CD4-positive, alpha-beta T cell (primary cell): ENCODE measurements at regions not wholly inside any gene's neighbourhood (a gene's known extent, or its start where the extent isn't known, plus 50 kb on each side); places are given as distances from the start of the nearest gene placed in this dataset.

Experiments
- ATAC-seq: fragments of 200-7000 bp; cut with Tn5 transposase; one replicate; pipeline ENCODE4 v1.10.0; 2022; ENCODE audit warnings: mild to moderate bottlenecking; ENCODE audit not compliant: poor library complexity
- CTCF ChIA-PET: fragments of 350-600 bp; sonication (Branson Sonifier 250); formaldehyde crosslinking; loops from one replicate; lab custom pipeline; 2021; ENCODE audit warnings: antibody characterized with exemption, inconsistent platforms; lab: Charles Lee
- POLR2A ChIA-PET: fragments of 350-600 bp; sonication (Branson Sonifier 250); formaldehyde crosslinking; loops from one replicate; lab custom pipeline; 2021; ENCODE audit warnings: antibody characterized with exemption, inconsistent platforms; lab: Charles Lee
- DNase-seq, 14 experiments: peaks; one replicate each; pipeline ENCODE4 v3.0.0-alpha.2; 2013 to 2020; ENCODE audit warnings: mixed read lengths in 2 of 14
- H3K27ac ChIP-seq, 2 donors: one replicate each; pipeline versions ENCODE4 v1.5.1 to v1.7.0; 2013; ENCODE audit warnings: low read length in 2 of 2, low read depth in 1 of 2, mild to moderate bottlenecking in 1 of 2
- H3K27me3 ChIP-seq, 2 experiments: 1 replicate in 1 of 2; 2 replicates in 1 of 2; pipeline versions ENCODE4 v1.6.1 to v1.7.0; 2013; ENCODE audit warnings: low read length in 2 of 2, control low read depth in 1 of 2, mild to moderate bottlenecking in 1 of 2, moderate library complexity in 1 of 2; ENCODE audit not compliant: insufficient read depth in 2 of 2, control insufficient read depth in 1 of 2
- H3K36me3 ChIP-seq: one replicate; pipeline ENCODE4 v1.6.1; 2013; ENCODE audit warnings: low read length, control low read depth; ENCODE audit not compliant: insufficient read depth
- H3K4me1 ChIP-seq: one replicate; pipeline ENCODE4 v1.6.1; 2013; ENCODE audit warnings: low read length, control low read depth; ENCODE audit not compliant: insufficient read depth
- H3K4me3 ChIP-seq: one replicate; pipeline ENCODE4 v1.5.1; 2013; ENCODE audit warnings: mild to moderate bottlenecking, low read length, moderate library complexity
- H3K9me3 ChIP-seq, 2 experiments: 1 replicate in 1 of 2; 2 replicates in 1 of 2; pipeline versions ENCODE4 v1.6.1 to v1.7.0; 2013; ENCODE audit warnings: low read length in 2 of 2, mild to moderate bottlenecking in 2 of 2, control low read depth in 1 of 2, moderate library complexity in 1 of 2; ENCODE audit not compliant: control insufficient read depth in 1 of 2, insufficient read depth in 1 of 2
- H3K27ac Mint-ChIP-seq: one replicate; pipeline ENCODE4 v1.8.0; 2020; ENCODE audit warnings: mixed read lengths
- H3K27me3 Mint-ChIP-seq: one replicate; pipeline ENCODE4 v1.8.0; 2021; ENCODE audit warnings: mixed read lengths
- H3K36me3 Mint-ChIP-seq: one replicate; pipeline ENCODE4 v1.8.0; 2021; ENCODE audit warnings: low read depth, mixed read lengths
- H3K4me1 Mint-ChIP-seq: one replicate; pipeline ENCODE4 v1.8.0; 2021; ENCODE audit warnings: low read depth, mixed read lengths
- H3K4me3 Mint-ChIP-seq: one replicate; pipeline ENCODE4 v1.8.0; 2020; ENCODE audit warnings: mild to moderate bottlenecking, mixed read lengths
- H3K9me3 Mint-ChIP-seq: one replicate; pipeline ENCODE4 v1.8.0; 2020; ENCODE audit warnings: mixed read lengths
- intact Hi-C, 2 experiments: fragments of 100-400 bp; cut with DNase I in 1 of 2; cut with micrococcal nuclease in 1 of 2; formaldehyde crosslinking; loops; one replicate each; pipeline versions ENCODE4 v1.15.1 to v1.9.0; 2023 to 2025; cut with DNase I, micrococcal nuclease
- TF ChIP-seq, protein P1 (sequence below): fragments of 200-600 bp; IDR thresholded peaks from one replicate; pipeline ENCODE4 v1.8.0; 2022; ENCODE audit warnings: antibody characterized with exemption, mild to moderate bottlenecking

DNA sequence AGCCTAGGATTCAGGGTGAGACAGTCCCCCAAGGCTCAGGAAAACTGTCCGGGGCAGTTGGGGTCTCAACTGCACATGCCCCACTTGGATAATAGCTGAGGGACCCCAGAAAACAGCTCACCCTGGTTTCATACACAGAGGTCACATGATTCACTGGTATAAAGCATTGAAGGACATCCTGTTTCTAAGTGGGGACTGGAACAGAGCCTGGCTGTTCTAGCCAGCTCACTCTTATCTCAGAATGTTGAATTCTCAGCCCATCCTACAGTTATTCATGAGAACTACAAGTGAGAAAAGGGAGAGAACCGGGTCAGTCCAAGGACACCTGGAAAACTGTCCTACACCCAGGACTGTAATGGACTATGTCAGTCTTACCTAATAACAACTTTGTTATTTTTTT lies 170.9 kb downstream of the FGF1 start:
- CTCF ChIA-PET = no interaction called here
- POLR2A ChIA-PET = no interaction called here
- Histone ChIP-seq H3K4me3 (no peak overlapping the region), H3K4me1 (no peaks in the 10 kb centered on the region), H3K27ac (no peak overlapping the region), H3K36me3 (no peaks in the 10 kb centered on the region), H3K9me3 (peaks cover 0 to 8% of the 10 kb centered on the region in 2 experiments), H3K27me3 (no peaks in the 10 kb centered on the region)
- no peak for DNase-seq
- Mint-ChIP-seq H3K27me3 (no peaks in the 10 kb centered on the region), H3K9me3 (peaks cover 8% of the 10 kb centered on the region), H3K4me3 (no peak overlapping the region), H3K36me3 (no peaks in the 10 kb centered on the region), H3K27ac (no peak overlapping the region), H3K4me1 (no peaks in the 10 kb centered on the region)
- no peak for ATAC-seq
- TF ChIP-seq, protein P1, sequence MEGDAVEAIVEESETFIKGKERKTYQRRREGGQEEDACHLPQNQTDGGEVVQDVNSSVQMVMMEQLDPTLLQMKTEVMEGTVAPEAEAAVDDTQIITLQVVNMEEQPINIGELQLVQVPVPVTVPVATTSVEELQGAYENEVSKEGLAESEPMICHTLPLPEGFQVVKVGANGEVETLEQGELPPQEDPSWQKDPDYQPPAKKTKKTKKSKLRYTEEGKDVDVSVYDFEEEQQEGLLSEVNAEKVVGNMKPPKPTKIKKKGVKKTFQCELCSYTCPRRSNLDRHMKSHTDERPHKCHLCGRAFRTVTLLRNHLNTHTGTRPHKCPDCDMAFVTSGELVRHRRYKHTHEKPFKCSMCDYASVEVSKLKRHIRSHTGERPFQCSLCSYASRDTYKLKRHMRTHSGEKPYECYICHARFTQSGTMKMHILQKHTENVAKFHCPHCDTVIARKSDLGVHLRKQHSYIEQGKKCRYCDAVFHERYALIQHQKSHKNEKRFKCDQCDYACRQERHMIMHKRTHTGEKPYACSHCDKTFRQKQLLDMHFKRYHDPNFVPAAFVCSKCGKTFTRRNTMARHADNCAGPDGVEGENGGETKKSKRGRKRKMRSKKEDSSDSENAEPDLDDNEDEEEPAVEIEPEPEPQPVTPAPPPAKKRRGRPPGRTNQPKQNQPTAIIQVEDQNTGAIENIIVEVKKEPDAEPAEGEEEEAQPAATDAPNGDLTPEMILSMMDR = no peak
- intact Hi-C loops = no loop called here

GRCh38 chr5:142514196-142514595 lies 171.7 kb downstream of the FGF1 start:
- Histone ChIP-seq H3K27me3 (no peaks in the 10 kb centered on the region), H3K36me3 (no peaks in the 10 kb centered on the region), H3K4me3 (no peak overlapping the region), H3K4me1 (no peaks in the 10 kb centered on the region), H3K27ac (no peak overlapping the region), H3K9me3 (peaks cover 0 to 8% of the 10 kb centered on the region in 2 experiments)
- DNase-seq (no peak), ATAC-seq (no peak)
- peaks cover under 1% of the 10 kb centered on the region for H3K4me1 Mint-ChIP-seq
- no peak overlapping the region for H3K4me3 Mint-ChIP-seq
- no peak overlapping the region for H3K27ac Mint-ChIP-seq
- ChIA-PET CTCF (no interaction called here), POLR2A (no interaction called here)
- peaks cover 8% of the 10 kb centered on the region for H3K9me3 Mint-ChIP-seq
- TF ChIP-seq, protein P1 = no peak
- intact Hi-C loops = no loop called here
- H3K27me3 Mint-ChIP-seq = no peaks in the 10 kb centered on the region
- no peaks in the 10 kb centered on the region for H3K36me3 Mint-ChIP-seq

GRCh38 chr5:142512043-142513042 lies 173.5 kb downstream of the FGF1 start:
- Histone ChIP-seq H3K4me1 (no peaks in the 10 kb centered on the region), H3K27ac (no peak overlapping the region), H3K4me3 (no peak overlapping the region), H3K27me3 (no peaks in the 10 kb centered on the region), H3K36me3 (no peaks in the 10 kb centered on the region), H3K9me3 (peaks cover 0 to 5% of the 10 kb centered on the region in 2 experiments)
- H3K9me3 Mint-ChIP-seq = peaks cover 8% of the 10 kb centered on the region
- DNase-seq (no peak), ATAC-seq (no peak)
- H3K27ac Mint-ChIP-seq = no peak overlapping the region
- POLR2A ChIA-PET = no interaction called here
- H3K4me1 Mint-ChIP-seq = peaks cover 7% of the 10 kb centered on the region
- TF ChIP-seq, protein P1 = no peak
- CTCF ChIA-PET = interaction anchor here (0.6 kb wide), 1 partner anchor 591 kb away, joined by 3 read pairs; no protein-coding TSS in a partner anchor
- intact Hi-C loops = no loop called here
- H3K27me3 Mint-ChIP-seq = no peaks in the 10 kb centered on the region
- H3K36me3 Mint-ChIP-seq = no peaks in the 10 kb centered on the region
- no peak overlapping the region for H3K4me3 Mint-ChIP-seq
